ENCODE measurements at regions not wholly inside any gene's neighbourhood (a gene's known extent, or its start where the extent isn't known, plus 50 kb on each side); places are given as distances from the start of the nearest gene placed in this dataset.
"Not testable (repeated sequence)": the region's sequence is repeated elsewhere in the genome, so short reads cannot be mapped to it uniquely, and the experiment has no call there.

GRCh38 chr2:142347751-142348150 lies 216.9 kb upstream of the LRP1B start:
- intact Hi-C loops (cut with micrococcal nuclease), result no loop called here

- intact Hi-C loops (cut with micrococcal nuclease), result no loop called here
Observed at GRCh38 chr2:142339261-142339660, 208.4 kb upstream of the LRP1B start.

- intact Hi-C loops (cut with micrococcal nuclease), result no loop called here
Observed at GRCh38 chr2:142332196-142332595, 201.4 kb upstream of the LRP1B start.

- intact Hi-C loops (cut with micrococcal nuclease), result no loop called here
Observed at GRCh38 chr2:142330458-142330857, 199.6 kb upstream of the LRP1B start.

GRCh38 chr2:142325870-142326269 lies 195.1 kb upstream of the LRP1B start:
- intact Hi-C loops (cut with micrococcal nuclease), result no loop called here

- intact Hi-C loops (cut with micrococcal nuclease), result no loop called here
Observed at GRCh38 chr2:142323206-142323605, 192.4 kb upstream of the LRP1B start.

GRCh38 chr2:142321706-142322280 lies 191.0 kb upstream of the LRP1B start:
- intact Hi-C loops (cut with micrococcal nuclease), result no loop called here

- intact Hi-C loops (cut with micrococcal nuclease), result no loop called here
Observed at GRCh38 chr2:142320067-142320466, 189.3 kb upstream of the LRP1B start.

GRCh38 chr2:142316049-142316448 lies 185.2 kb upstream of the LRP1B start:
- intact Hi-C loops (cut with micrococcal nuclease), result no loop called here

GRCh38 chr2:142315346-142315745 lies 184.5 kb upstream of the LRP1B start:
- intact Hi-C loops (cut with micrococcal nuclease), result no loop called here

GRCh38 chr2:142314164-142314563 lies 183.3 kb upstream of the LRP1B start:
- intact Hi-C loops (cut with micrococcal nuclease), result no loop called here

GRCh38 chr2:142310530-142310929 lies 179.7 kb upstream of the LRP1B start:
- intact Hi-C loops (cut with micrococcal nuclease), result no loop called here

GRCh38 chr2:142308744-142309143 lies 177.9 kb upstream of the LRP1B start:
- intact Hi-C loops (cut with micrococcal nuclease), result no loop called here

GRCh38 chr2:142307616-142308115 lies 176.8 kb upstream of the LRP1B start:
- intact Hi-C loops (cut with micrococcal nuclease), result no loop called here

- intact Hi-C loops (cut with micrococcal nuclease), result no loop called here
Observed at GRCh38 chr2:142307086-142307485, 176.3 kb upstream of the LRP1B start.

GRCh38 chr2:142306131-142306530 lies 175.3 kb upstream of the LRP1B start:
- intact Hi-C loops (cut with micrococcal nuclease), result no loop called here

GRCh38 chr2:142300517-142300916 lies 169.7 kb upstream of the LRP1B start:
- intact Hi-C loops (cut with micrococcal nuclease), result no loop called here

GRCh38 chr2:142299021-142299420 lies 168.2 kb upstream of the LRP1B start:
- intact Hi-C loops (cut with micrococcal nuclease), result no loop called here

- intact Hi-C loops (cut with micrococcal nuclease), result no loop called here
Observed at GRCh38 chr2:142294225-142294624, 163.4 kb upstream of the LRP1B start.

GRCh38 chr2:142291969-142292368 lies 161.2 kb upstream of the LRP1B start:
- intact Hi-C loops (cut with micrococcal nuclease), result no loop called here

- intact Hi-C loops (cut with micrococcal nuclease), result no loop called here
Observed at GRCh38 chr2:142290931-142291330, 160.1 kb upstream of the LRP1B start.

GRCh38 chr2:142286618-142287017 lies 155.8 kb upstream of the LRP1B start:
- intact Hi-C loops (cut with micrococcal nuclease), result no loop called here

GRCh38 chr2:142285480-142285879 lies 154.7 kb upstream of the LRP1B start:
- intact Hi-C loops (cut with micrococcal nuclease), result no loop called here

- intact Hi-C loops (cut with micrococcal nuclease), result not testable (repeated sequence)
Observed at GRCh38 chr2:142284336-142284735, 153.5 kb upstream of the LRP1B start.
